Skeletal muscle tissue (tissue), 3 donors: ENCODE measurements at regions not wholly inside any gene's neighbourhood (a gene's known extent, or its start where the extent isn't known, plus 50 kb on each side); places are given as distances from the start of the nearest gene placed in this dataset.
"Not testable (repeated sequence)": the region's sequence is repeated elsewhere in the genome, so short reads cannot be mapped to it uniquely, and the experiment has no call there.

Experiments used
- H3K27ac ChIP-seq: one replicate; pipeline ENCODE4 v1.7.0; 2013; ENCODE audit warnings: mild to moderate bottlenecking, low read depth, low read length, inconsistent platforms
- H3K27me3 ChIP-seq, 3 donors: one replicate each; pipeline ENCODE4 v1.7.0; 2013; ENCODE audit warnings: low read length in 3 of 3; ENCODE audit not compliant: control insufficient read depth in 3 of 3, insufficient read depth in 3 of 3
- H3K36me3 ChIP-seq, 3 donors: one replicate each; pipeline ENCODE4 v1.7.0; 2013; ENCODE audit warnings: low read length in 3 of 3; ENCODE audit not compliant: control insufficient read depth in 3 of 3, insufficient read depth in 3 of 3
- H3K4me1 ChIP-seq, 3 donors: one replicate each; pipeline ENCODE4 v1.7.0; 2013; ENCODE audit warnings: low read length in 3 of 3, mild to moderate bottlenecking in 3 of 3; ENCODE audit not compliant: control insufficient read depth in 3 of 3, insufficient read depth in 3 of 3
- H3K4me3 ChIP-seq, 3 donors: one replicate each; pipeline ENCODE4 v1.7.0; 2013; ENCODE audit warnings: low read length in 3 of 3
- H3K9ac ChIP-seq, 3 donors: one replicate each; pipeline ENCODE4 v1.7.0; 2013; ENCODE audit warnings: low read length in 3 of 3, mild to moderate bottlenecking in 3 of 3, moderate library complexity in 2 of 3, low read depth in 1 of 3
- H3K9me3 ChIP-seq, 3 donors: one replicate each; pipeline ENCODE4 v1.7.0; 2013; ENCODE audit warnings: low read length in 3 of 3; ENCODE audit not compliant: control insufficient read depth in 3 of 3
- donor health status: Osteomylitis.

GRCh38 chr6:145092554-145092953, 642.8 kb downstream of the EPM2A start:
- Histone ChIP-seq H3K4me1 (no peaks in the 10 kb centered on the region), H3K27ac (no peak overlapping the region), H3K36me3 (no peaks in the 10 kb centered on the region), H3K27me3 (no peaks in the 10 kb centered on the region), H3K9ac (no peak overlapping the region), H3K4me3 (no peak overlapping the region), H3K9me3 (no peaks in the 10 kb centered on the region)

- no peaks in the 10 kb centered on the region for H3K27me3 ChIP-seq
- no peak overlapping the region for H3K4me3 ChIP-seq
- H3K27ac ChIP-seq, result no peak overlapping the region
- no peak overlapping the region for H3K9ac ChIP-seq
- no peaks in the 10 kb centered on the region for H3K36me3 ChIP-seq
- no peaks in the 10 kb centered on the region for H3K9me3 ChIP-seq
- H3K4me1 ChIP-seq, result no peaks in the 10 kb centered on the region
These were observed 642.1 kb downstream of the EPM2A start for GRCh38 chr6:145093226-145093625.

GRCh38 chr6:145096846-145097245, 638.5 kb downstream of the EPM2A start:
- no peaks in the 10 kb centered on the region for H3K27me3 ChIP-seq
- no peak overlapping the region for H3K27ac ChIP-seq
- no peaks in the 10 kb centered on the region for H3K9me3 ChIP-seq
- H3K4me1 ChIP-seq, result no peaks in the 10 kb centered on the region
- H3K36me3 ChIP-seq, result no peaks in the 10 kb centered on the region
- H3K4me3 ChIP-seq, result no peak overlapping the region
- no peak overlapping the region for H3K9ac ChIP-seq

- H3K9me3 ChIP-seq, H3K4me3 ChIP-seq, H3K4me1 ChIP-seq, H3K9ac ChIP-seq, H3K36me3 ChIP-seq, H3K27me3 ChIP-seq, H3K27ac ChIP-seq: not testable (repeated sequence)
These were observed 637.2 kb downstream of the EPM2A start for GRCh38 chr6:145098127-145098526.

GRCh38 chr6:145099713-145100112, 635.6 kb downstream of the EPM2A start:
- Histone ChIP-seq H3K4me1 (no peaks in the 10 kb centered on the region), H3K9me3 (no peaks in the 10 kb centered on the region), H3K36me3 (no peaks in the 10 kb centered on the region), H3K9ac (no peak overlapping the region), H3K27ac (no peak overlapping the region), H3K27me3 (no peaks in the 10 kb centered on the region), H3K4me3 (no peak overlapping the region)

- no peaks in the 10 kb centered on the region for H3K9me3 ChIP-seq
- no peaks in the 10 kb centered on the region for H3K4me1 ChIP-seq
- no peak overlapping the region for H3K4me3 ChIP-seq
- no peaks in the 10 kb centered on the region for H3K27me3 ChIP-seq
- no peak overlapping the region for H3K9ac ChIP-seq
- no peaks in the 10 kb centered on the region for H3K36me3 ChIP-seq
- no peak overlapping the region for H3K27ac ChIP-seq
These were observed 625.2 kb downstream of the EPM2A start for GRCh38 chr6:145110109-145110508.

- not testable (repeated sequence) for H3K4me3 ChIP-seq, H3K27ac ChIP-seq, H3K4me1 ChIP-seq, H3K9ac ChIP-seq, H3K9me3 ChIP-seq, H3K36me3 ChIP-seq, H3K27me3 ChIP-seq
These were observed 623.9 kb downstream of the EPM2A start for GRCh38 chr6:145111407-145111806.

GRCh38 chr6:145112711-145113148, 622.6 kb downstream of the EPM2A start:
- Histone ChIP-seq H3K36me3 (no peaks in the 10 kb centered on the region), H3K27me3 (no peaks in the 10 kb centered on the region), H3K4me3 (no peak overlapping the region), H3K27ac (no peak overlapping the region), H3K4me1 (no peaks in the 10 kb centered on the region), H3K9ac (no peak overlapping the region), H3K9me3 (no peaks in the 10 kb centered on the region)

- H3K27me3 ChIP-seq, result no peaks in the 10 kb centered on the region
- no peak overlapping the region for H3K4me3 ChIP-seq
- H3K9me3 ChIP-seq, result no peaks in the 10 kb centered on the region
- H3K36me3 ChIP-seq, result no peaks in the 10 kb centered on the region
- no peak overlapping the region for H3K27ac ChIP-seq
- no peaks in the 10 kb centered on the region for H3K4me1 ChIP-seq
- H3K9ac ChIP-seq, result no peak overlapping the region
These were observed 619.7 kb downstream of the EPM2A start for GRCh38 chr6:145115638-145116037.

- Histone ChIP-seq H3K27ac (no peak overlapping the region), H3K27me3 (no peaks in the 10 kb centered on the region), H3K9ac (no peak overlapping the region), H3K4me1 (no peaks in the 10 kb centered on the region), H3K9me3 (no peaks in the 10 kb centered on the region), H3K36me3 (no peaks in the 10 kb centered on the region), H3K4me3 (no peak overlapping the region)
These were observed 618.6 kb downstream of the EPM2A start for GRCh38 chr6:145116591-145117178.

- Histone ChIP-seq H3K27ac (no peak overlapping the region), H3K9me3 (no peaks in the 10 kb centered on the region), H3K27me3 (no peaks in the 10 kb centered on the region), H3K36me3 (no peaks in the 10 kb centered on the region), H3K4me3 (no peak overlapping the region), H3K9ac (no peak overlapping the region), H3K4me1 (no peaks in the 10 kb centered on the region)
These were observed 617.1 kb downstream of the EPM2A start for GRCh38 chr6:145118224-145118623.
